GM12878 (cell line): ENCODE measurements at regions not wholly inside any gene's neighbourhood (a gene's known extent, or its start where the extent isn't known, plus 50 kb on each side); places are given as distances from the start of the nearest gene placed in this dataset.

ENCODE experiments used
- ATAC-seq: fragments of 200-7000 bp; cut with Tn5 transposase; 3 replicates; pipeline ENCODE4 v1.9.1; 2020; ENCODE audit warnings: mild to moderate bottlenecking, moderate library complexity
- BruUV-seq: library from RNA; stranded (reverse); fragments of 400-500 nt; replicated peaks from 2 replicates; lab custom pipeline; 2021; lab: Mats Ljungman, UMichigan
- CTCF ChIA-PET: fragments of 300-600 bp; sonication (Branson Sonifier 250); formaldehyde crosslinking; extraction: SDS; loops from one replicate; lab custom pipeline; 2021; ENCODE audit warnings: inconsistent platforms; lab: Yijun Ruan, JAX
- POLR2A ChIA-PET: fragments of 350-600 bp; formaldehyde crosslinking; extraction: SDS; loops from one replicate; lab custom pipeline; 2021; ENCODE audit warnings: inconsistent platforms; lab: Charles Lee
- RAD21 ChIA-PET: fragments of 300-600 bp; sonication (Branson Sonifier 250); formaldehyde crosslinking; loops from one replicate; lab custom pipeline; 2023; ENCODE audit warnings: antibody characterized with exemption; ENCODE audit not compliant: unreplicated experiment; lab: Charles Lee
- SMC1A ChIA-PET: fragments of 300-600 bp; sonication (Branson Sonifier 250); formaldehyde crosslinking; loops from one replicate; lab custom pipeline; 2023; ENCODE audit not compliant: unreplicated experiment, uncharacterized antibody; lab: Charles Lee
- DNase-seq: peaks from one replicate; pipeline ENCODE4 v3.0.0-alpha.2; 2011; ENCODE audit warnings: low read depth, low spot score
- FAIRE-seq: peaks from 3 replicates; lab custom pipeline; 2011; peaks lifted over from hg19 to GRCh38; lab: Jason Lieb, UNC
- H2AFZ ChIP-seq: 2 replicates; pipeline ENCODE4 v1.6.0; 2011; ENCODE audit warnings: low read depth, low read length, control low read depth; ENCODE audit not compliant: control insufficient read depth
- H3K27ac ChIP-seq: 2 replicates; pipeline ENCODE4 v1.5.1; 2011; ENCODE audit warnings: control low read depth; ENCODE audit not compliant: control insufficient read depth, insufficient read depth
- H3K27me3 ChIP-seq, 2 experiments: replicated peaks in 1 of 2; 2 replicates each; pipeline versions ENCODE4 v1.6.0 to v1.6.1; 2011; ENCODE audit warnings: low read length in 1 of 2; ENCODE audit not compliant: control insufficient read depth in 2 of 2, insufficient read depth in 2 of 2
- H3K36me3 ChIP-seq, 2 experiments: 2 replicates each; pipeline ENCODE4 v1.5.1; 2011; ENCODE audit warnings: low read length in 1 of 2; ENCODE audit not compliant: control insufficient read depth in 2 of 2, insufficient read depth in 2 of 2
- H3K4me1 ChIP-seq: 2 replicates; pipeline ENCODE4 v1.6.1; 2011; ENCODE audit warnings: mild to moderate bottlenecking, low read length, moderate library complexity, mixed read lengths; ENCODE audit not compliant: control insufficient read depth, insufficient read depth
- H3K4me2 ChIP-seq: 2 replicates; pipeline ENCODE4 v1.6.0; 2011; ENCODE audit warnings: control low read depth; ENCODE audit not compliant: control insufficient read depth, insufficient read depth
- H3K4me3 ChIP-seq: fragments of 200-600 bp; sonication (generic); 2 replicates; pipeline ENCODE4 v1.5.1; 2016
- H3K79me2 ChIP-seq: 2 replicates; pipeline ENCODE4 v1.6.0; 2011; ENCODE audit warnings: low read length; ENCODE audit not compliant: control insufficient read depth, insufficient read depth
- H3K9ac ChIP-seq: 2 replicates; pipeline ENCODE4 v1.8.0; 2011; ENCODE audit warnings: low read length, control low read depth, mixed read lengths; ENCODE audit not compliant: control insufficient read depth, insufficient read depth
- H3K9me3 ChIP-seq: replicated peaks from 3 replicates; pipeline ENCODE4 v1.5.1; 2011; ENCODE audit warnings: mild to moderate bottlenecking, low read length; ENCODE audit not compliant: control insufficient read depth, insufficient read depth
- H4K20me1 ChIP-seq: 2 replicates; pipeline ENCODE4 v1.6.0; 2011; ENCODE audit not compliant: control insufficient read depth, insufficient read depth
- CEBPB ChIP-seq, 2 experiments: fragments of 150-350 bp in 1 of 2; IDR thresholded peaks; 2 replicates each; pipeline ENCODE4 v1.6.1; 2012 to 2014; ENCODE audit warnings: low read depth in 2 of 2, low read length in 2 of 2, borderline replicate concordance in 1 of 2, inconsistent platforms in 1 of 2
- CHD1 ChIP-seq: IDR thresholded peaks from 2 replicates; pipeline ENCODE4 v1.6.1; 2012; ENCODE audit warnings: low read depth, low read length, improper control_type of control experiment
- CREM ChIP-seq: IDR thresholded peaks from 2 replicates; pipeline ENCODE4 v1.6.1; 2014; ENCODE audit warnings: antibody characterized with exemption, low read depth
- DPF2 ChIP-seq: fragments of 450-650 bp; IDR thresholded peaks from 2 replicates; pipeline ENCODE4 v1.6.1; 2017; ENCODE audit warnings: mild to moderate bottlenecking
- FOXM1 ChIP-seq: IDR thresholded peaks from 2 replicates; pipeline ENCODE4 v1.6.1; 2012; ENCODE audit warnings: low read depth, mild to moderate bottlenecking, inconsistent platforms, low read length, moderate library complexity
- IKZF1 ChIP-seq: fragments of 450-650 bp; conservative IDR thresholded peaks from 2 replicates; pipeline ENCODE4 v1.6.1; 2017; ENCODE audit warnings: antibody characterized with exemption, mild to moderate bottlenecking
- MEF2B ChIP-seq: fragments of 450-650 bp; IDR thresholded peaks from 2 replicates; pipeline ENCODE4 v1.6.1; 2018; ENCODE audit warnings: mild to moderate bottlenecking, moderate library complexity; ENCODE audit not compliant: partially characterized antibody, poor library complexity, severe bottlenecking
- MXI1 ChIP-seq: fragments of 150-350 bp; IDR thresholded peaks from 2 replicates; pipeline ENCODE4 v1.6.1; 2011; ENCODE audit warnings: low read depth, mild to moderate bottlenecking, inconsistent platforms, low read length, improper control_type of control experiment
- NR2F1 ChIP-seq: fragments of 450-650 bp; conservative IDR thresholded peaks from 2 replicates; pipeline ENCODE4 v1.6.1; 2017; ENCODE audit warnings: mild to moderate bottlenecking
- SIX5 ChIP-seq: IDR thresholded peaks from 2 replicates; pipeline ENCODE4 v1.6.1; 2011; ENCODE audit warnings: mild to moderate bottlenecking, low read depth, low read length, moderate library complexity; ENCODE audit not compliant: severe bottlenecking
- SMAD1 ChIP-seq: fragments of 450-650 bp; IDR thresholded peaks from 2 replicates; pipeline ENCODE4 v1.6.1; 2018; ENCODE audit warnings: mild to moderate bottlenecking, low read depth; ENCODE audit not compliant: partially characterized antibody
- ZNF24 ChIP-seq: fragments of 450-650 bp; IDR thresholded peaks from 2 replicates; pipeline ENCODE4 v1.6.1; 2017; ENCODE audit warnings: antibody characterized with exemption, mild to moderate bottlenecking
- WGBS: methylation state at CpG from one replicate; pipeline ENCODE4 v1.1.6; 2016; ENCODE audit warnings: low lambda C conversion rate; ENCODE audit not compliant: insufficient replicate concordance, insufficient coverage; ENCODE audit errors: missing lambda C conversion rate; 5-methylcytosine and 5-hydroxymethylcytosine counted together
- in situ Hi-C: fragments of 300-500 bp; cut with MboI; formaldehyde crosslinking; loops from 9 replicates; pipeline ENCODE4 v1.14.3; 2018; ENCODE audit warnings: mixed read lengths
- intact Hi-C: fragments of 100-400 bp; cut with micrococcal nuclease; formaldehyde crosslinking; loops from one replicate; pipeline ENCODE4 v1.14.2; 2022; ENCODE audit not compliant: unreplicated experiment
- TF ChIP-seq, protein P1 (sequence below): fragments of 450-650 bp; IDR thresholded peaks from 2 replicates; pipeline ENCODE4 v1.6.1; 2014; ENCODE audit warnings: mild to moderate bottlenecking
- TF ChIP-seq, protein P2 (sequence below): fragments of 150-350 bp; IDR thresholded peaks from 2 replicates; pipeline ENCODE4 v1.6.1; 2016; ENCODE audit warnings: low read depth, low read length
- TF ChIP-seq, protein P3 (sequence below): IDR thresholded peaks from 2 replicates; pipeline ENCODE4 v1.6.1; 2012; ENCODE audit warnings: low read depth, low read length, improper control_type of control experiment
- TF ChIP-seq, protein P4 (sequence below): IDR thresholded peaks from 2 replicates; pipeline ENCODE4 v1.6.1; 2011; ENCODE audit warnings: mild to moderate bottlenecking, low read depth, low read length, moderate library complexity; ENCODE audit not compliant: insufficient replicate concordance
- TF ChIP-seq, protein P5 (sequence below): IDR thresholded peaks from 2 replicates; pipeline ENCODE4 v1.6.1; 2012; ENCODE audit warnings: low read depth, low read length, improper control_type of control experiment

DNA sequence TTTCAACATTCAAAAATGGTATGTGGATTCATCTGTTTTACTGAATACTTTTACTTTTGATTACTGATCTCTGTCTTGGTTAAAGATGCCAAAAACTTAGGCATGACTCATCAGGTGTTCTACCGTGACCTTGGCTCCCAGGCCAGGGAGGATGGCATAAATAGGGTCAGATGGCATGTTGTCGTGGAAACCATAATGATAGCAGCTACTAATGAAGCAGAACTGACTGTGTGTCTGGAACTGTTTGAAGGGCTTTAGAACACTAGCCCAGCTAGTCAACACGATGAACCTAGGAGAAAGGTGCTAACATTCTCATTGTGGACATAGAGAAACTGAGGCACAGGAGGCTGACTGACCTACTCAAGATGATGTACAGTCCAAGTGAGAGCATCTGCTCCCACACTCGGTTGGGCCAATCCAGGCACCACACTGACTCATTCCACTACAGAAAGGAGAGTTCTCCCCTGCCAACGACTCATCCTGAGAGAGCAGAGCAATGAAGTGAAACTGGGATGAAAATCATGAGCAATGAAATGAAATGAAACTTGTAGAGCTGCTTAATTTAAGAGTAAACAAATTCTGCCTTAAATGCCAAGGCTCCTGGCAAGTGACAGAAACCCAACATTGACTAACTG, 116.0 kb downstream of the TENT4A start:
- POLR2A ChIA-PET: no interaction called here
- intact Hi-C loops: no loop called here
- FAIRE-seq: peak; percentile 88
- 0 out of 2 replicates have a peak, but pooled peaks have one; percentile 23 for TF ChIP-seq NR2F1
- no peak for TF ChIP-seq ZNF24
- TF ChIP-seq, protein P1, sequence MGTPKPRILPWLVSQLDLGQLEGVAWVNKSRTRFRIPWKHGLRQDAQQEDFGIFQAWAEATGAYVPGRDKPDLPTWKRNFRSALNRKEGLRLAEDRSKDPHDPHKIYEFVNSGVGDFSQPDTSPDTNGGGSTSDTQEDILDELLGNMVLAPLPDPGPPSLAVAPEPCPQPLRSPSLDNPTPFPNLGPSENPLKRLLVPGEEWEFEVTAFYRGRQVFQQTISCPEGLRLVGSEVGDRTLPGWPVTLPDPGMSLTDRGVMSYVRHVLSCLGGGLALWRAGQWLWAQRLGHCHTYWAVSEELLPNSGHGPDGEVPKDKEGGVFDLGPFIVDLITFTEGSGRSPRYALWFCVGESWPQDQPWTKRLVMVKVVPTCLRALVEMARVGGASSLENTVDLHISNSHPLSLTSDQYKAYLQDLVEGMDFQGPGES: no peak
- TF ChIP-seq MXI1: no peak
- no peak for TF ChIP-seq MEF2B
- TF ChIP-seq SIX5: no peak
- TF ChIP-seq, protein P2, sequence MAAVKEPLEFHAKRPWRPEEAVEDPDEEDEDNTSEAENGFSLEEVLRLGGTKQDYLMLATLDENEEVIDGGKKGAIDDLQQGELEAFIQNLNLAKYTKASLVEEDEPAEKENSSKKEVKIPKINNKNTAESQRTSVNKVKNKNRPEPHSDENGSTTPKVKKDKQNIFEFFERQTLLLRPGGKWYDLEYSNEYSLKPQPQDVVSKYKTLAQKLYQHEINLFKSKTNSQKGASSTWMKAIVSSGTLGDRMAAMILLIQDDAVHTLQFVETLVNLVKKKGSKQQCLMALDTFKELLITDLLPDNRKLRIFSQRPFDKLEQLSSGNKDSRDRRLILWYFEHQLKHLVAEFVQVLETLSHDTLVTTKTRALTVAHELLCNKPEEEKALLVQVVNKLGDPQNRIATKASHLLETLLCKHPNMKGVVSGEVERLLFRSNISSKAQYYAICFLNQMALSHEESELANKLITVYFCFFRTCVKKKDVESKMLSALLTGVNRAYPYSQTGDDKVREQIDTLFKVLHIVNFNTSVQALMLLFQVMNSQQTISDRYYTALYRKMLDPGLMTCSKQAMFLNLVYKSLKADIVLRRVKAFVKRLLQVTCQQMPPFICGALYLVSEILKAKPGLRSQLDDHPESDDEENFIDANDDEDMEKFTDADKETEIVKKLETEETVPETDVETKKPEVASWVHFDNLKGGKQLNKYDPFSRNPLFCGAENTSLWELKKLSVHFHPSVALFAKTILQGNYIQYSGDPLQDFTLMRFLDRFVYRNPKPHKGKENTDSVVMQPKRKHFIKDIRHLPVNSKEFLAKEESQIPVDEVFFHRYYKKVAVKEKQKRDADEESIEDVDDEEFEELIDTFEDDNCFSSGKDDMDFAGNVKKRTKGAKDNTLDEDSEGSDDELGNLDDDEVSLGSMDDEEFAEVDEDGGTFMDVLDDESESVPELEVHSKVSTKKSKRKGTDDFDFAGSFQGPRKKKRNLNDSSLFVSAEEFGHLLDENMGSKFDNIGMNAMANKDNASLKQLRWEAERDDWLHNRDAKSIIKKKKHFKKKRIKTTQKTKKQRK: no peak
- no peak for TF ChIP-seq CHD1
- TF ChIP-seq, protein P3, sequence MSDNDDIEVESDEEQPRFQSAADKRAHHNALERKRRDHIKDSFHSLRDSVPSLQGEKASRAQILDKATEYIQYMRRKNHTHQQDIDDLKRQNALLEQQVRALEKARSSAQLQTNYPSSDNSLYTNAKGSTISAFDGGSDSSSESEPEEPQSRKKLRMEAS: no peak
- 0 out of 2 replicates have a peak, but pooled peaks have one; percentile 43 for TF ChIP-seq FOXM1
- TF ChIP-seq, protein P4, sequence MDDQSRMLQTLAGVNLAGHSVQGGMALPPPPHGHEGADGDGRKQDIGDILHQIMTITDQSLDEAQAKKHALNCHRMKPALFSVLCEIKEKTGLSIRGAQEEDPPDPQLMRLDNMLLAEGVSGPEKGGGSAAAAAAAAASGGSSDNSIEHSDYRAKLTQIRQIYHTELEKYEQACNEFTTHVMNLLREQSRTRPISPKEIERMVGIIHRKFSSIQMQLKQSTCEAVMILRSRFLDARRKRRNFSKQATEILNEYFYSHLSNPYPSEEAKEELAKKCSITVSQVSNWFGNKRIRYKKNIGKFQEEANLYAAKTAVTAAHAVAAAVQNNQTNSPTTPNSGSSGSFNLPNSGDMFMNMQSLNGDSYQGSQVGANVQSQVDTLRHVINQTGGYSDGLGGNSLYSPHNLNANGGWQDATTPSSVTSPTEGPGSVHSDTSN: no peak
- no peak for TF ChIP-seq CEBPB (IDR thresholded peaks at IDR 0.05; ENCODE audit: borderline replicate concordance in 1 of 2, low read depth in 2 of 2, low read length in 2 of 2)
- TF ChIP-seq, protein P5, sequence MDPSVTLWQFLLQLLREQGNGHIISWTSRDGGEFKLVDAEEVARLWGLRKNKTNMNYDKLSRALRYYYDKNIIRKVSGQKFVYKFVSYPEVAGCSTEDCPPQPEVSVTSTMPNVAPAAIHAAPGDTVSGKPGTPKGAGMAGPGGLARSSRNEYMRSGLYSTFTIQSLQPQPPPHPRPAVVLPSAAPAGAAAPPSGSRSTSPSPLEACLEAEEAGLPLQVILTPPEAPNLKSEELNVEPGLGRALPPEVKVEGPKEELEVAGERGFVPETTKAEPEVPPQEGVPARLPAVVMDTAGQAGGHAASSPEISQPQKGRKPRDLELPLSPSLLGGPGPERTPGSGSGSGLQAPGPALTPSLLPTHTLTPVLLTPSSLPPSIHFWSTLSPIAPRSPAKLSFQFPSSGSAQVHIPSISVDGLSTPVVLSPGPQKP: no peak
- TF ChIP-seq SMAD1: no peak
- TF ChIP-seq IKZF1: peak; percentile 47
- peak; percentile 51; the same call in 1 of the 2 replicates for TF ChIP-seq DPF2
- 0 out of 2 replicates have a peak, but pooled peaks have one; percentile 33 for TF ChIP-seq CREM

More for the DNA sequence above, 116.0 kb downstream of the TENT4A start:
- Histone ChIP-seq H3K4me3 (peak overlapping the region; percentile 5; the same call in 1 of the 2 replicates), H3K27me3 (no peaks in the 10 kb centered on the region), H3K4me2 (peak overlapping the region; percentile 85), H3K36me3 (no peaks in the 10 kb centered on the region), H3K4me1 (peaks cover 34% of the 10 kb centered on the region), H3K79me2 (no peaks in the 10 kb centered on the region), H2AFZ (no peak overlapping the region), H4K20me1 (no peaks in the 10 kb centered on the region), H3K27ac (peak overlapping the region; percentile 20), H3K9ac (no peak overlapping the region), H3K9me3 (no peaks in the 10 kb centered on the region; the same call in 2 of the 3 replicates)
- 0% methylated on average over 5 of the region's 5 CpGs for WGBS
- ATAC-seq (peak; percentile 88), DNase-seq (peak; percentile 65)
- CTCF ChIA-PET: interaction anchor here (1.1 to 2.0 kb wide), 3 partner anchors 9 to 63 kb away, joined by 4 to 10 read pairs (median 4); no protein-coding TSS in a partner anchor
- SMC1A ChIA-PET: interaction anchor here (1.4 kb wide), 1 partner anchor 10 kb away, joined by 4 read pairs; no protein-coding TSS in a partner anchor
- RAD21 ChIA-PET: interaction anchor here (1.4 kb wide), 1 partner anchor 9 kb away, joined by 4 read pairs; no protein-coding TSS in a partner anchor
- BruUV-seq: no TSS peak
- in situ Hi-C loops: no loop called here
